B cell (primary cell): ENCODE measurements at regions not wholly inside any gene's neighbourhood (a gene's known extent, or its start where the extent isn't known, plus 50 kb on each side); places are given as distances from the start of the nearest gene placed in this dataset.

Experiments used
- ATAC-seq: fragments of 200-7000 bp; cut with Tn5 transposase; one replicate; pipeline ENCODE4 v1.10.0; 2021; ENCODE audit warnings: low read depth, mild to moderate bottlenecking, moderate number of reproducible peaks, moderate library complexity
- CTCF ChIA-PET: fragments of 350-600 bp; sonication (Branson Sonifier 250); formaldehyde crosslinking; loops from one replicate; lab custom pipeline; 2021; ENCODE audit warnings: antibody characterized with exemption, inconsistent platforms; lab: Charles Lee
- POLR2A ChIA-PET: fragments of 350-600 bp; sonication (Branson Sonifier 250); formaldehyde crosslinking; loops from one replicate; lab custom pipeline; 2021; ENCODE audit warnings: antibody characterized with exemption; lab: Charles Lee
- DNase-seq: peaks from one replicate; pipeline ENCODE4 v3.0.0; 2013
- H2AFZ ChIP-seq: 2 replicates; pipeline ENCODE4 v1.6.1; 2012; ENCODE audit warnings: mild to moderate bottlenecking, low read depth, low read length; ENCODE audit not compliant: insufficient read depth, poor library complexity, severe bottlenecking
- H3K27ac ChIP-seq, 2 donors: 1 replicate in 1 of 2; 2 replicates in 1 of 2; pipeline ENCODE4 v1.5.1; 2012 to 2013; ENCODE audit warnings: low read length in 2 of 2, mild to moderate bottlenecking in 2 of 2, moderate library complexity in 1 of 2
- H3K27me3 ChIP-seq, 4 experiments: fragments of 200-600 bp in 1 of 4; sonication (generic) in 1 of 4; replicated peaks in 1 of 4; 1 replicate in 2 of 4; 2 replicates in 2 of 4; pipeline versions ENCODE4 v1.6.1 to v1.7.0; 2013 to 2016; ENCODE audit warnings: low read length in 3 of 4, mild to moderate bottlenecking in 2 of 4, mixed read lengths in 1 of 4, moderate library complexity in 1 of 4; ENCODE audit not compliant: insufficient read depth in 4 of 4, control insufficient read depth in 3 of 4; ENCODE audit errors: control extremely low read depth in 1 of 4
- H3K36me3 ChIP-seq, 2 experiments: replicated peaks in 1 of 2; 1 replicate in 1 of 2; 2 replicates in 1 of 2; pipeline versions ENCODE4 v1.6.1 to v1.7.1; 2013; ENCODE audit warnings: low read length in 1 of 2; ENCODE audit not compliant: insufficient read depth in 2 of 2, control insufficient read depth in 1 of 2; ENCODE audit errors: control extremely low read depth in 1 of 2, extremely low read depth in 1 of 2
- H3K4me1 ChIP-seq, 2 donors: fragments of 200-600 bp in 1 of 2; sonication (generic) in 1 of 2; 1 replicate in 1 of 2; 2 replicates in 1 of 2; pipeline versions ENCODE4 v1.5.1 to v1.6.1; 2013 to 2017; ENCODE audit warnings: low read length in 2 of 2; ENCODE audit not compliant: control insufficient read depth in 2 of 2, insufficient read depth in 2 of 2
- H3K4me2 ChIP-seq: replicated peaks from 2 replicates; pipeline ENCODE3; 2012; ENCODE audit warnings: mild to moderate bottlenecking, low read depth, low read length; ENCODE audit not compliant: poor library complexity, severe bottlenecking
- H3K4me3 ChIP-seq, 5 experiments: fragments of 200-600 bp in 1 of 5; sonication (generic) in 1 of 5; 1 replicate in 3 of 5; 2 replicates in 2 of 5; pipeline versions ENCODE4 v1.5.1 to v1.7.0; 2011 to 2016; ENCODE audit warnings: low read length in 4 of 5, mild to moderate bottlenecking in 4 of 5, low read depth in 2 of 5, control low read depth in 1 of 5, moderate library complexity in 1 of 5; ENCODE audit not compliant: insufficient read depth in 1 of 5; ENCODE audit errors: control extremely low read depth in 1 of 5, extremely low read depth in 1 of 5
- H3K79me2 ChIP-seq: fragments of 200-600 bp; sonication (generic); one replicate; pipeline ENCODE4 v1.6.0; 2016; ENCODE audit warnings: low read length; ENCODE audit not compliant: control insufficient read depth, insufficient read depth
- H3K9ac ChIP-seq: fragments of 200-600 bp; sonication (generic); 2 replicates; pipeline ENCODE4 v1.6.1; 2017; ENCODE audit warnings: mild to moderate bottlenecking, low read length, moderate library complexity
- H3K9me3 ChIP-seq, 3 donors: one replicate each; pipeline versions ENCODE4 v1.6.1 to v1.7.1; 2013; ENCODE audit warnings: low read length in 2 of 3; ENCODE audit not compliant: control insufficient read depth in 2 of 3, insufficient read depth in 1 of 3; ENCODE audit errors: control extremely low read depth in 1 of 3
- H4K20me1 ChIP-seq: 2 replicates; pipeline ENCODE4 v1.6.0; 2012; ENCODE audit warnings: mild to moderate bottlenecking, low read length; ENCODE audit not compliant: insufficient read depth, control insufficient read depth, poor library complexity, severe bottlenecking
- H3K27ac Mint-ChIP-seq: one replicate; pipeline ENCODE4 v1.8.0; 2021; ENCODE audit warnings: mixed read lengths
- H3K27me3 Mint-ChIP-seq: one replicate; pipeline ENCODE4 v1.8.0; 2021; ENCODE audit warnings: mixed read lengths
- H3K4me1 Mint-ChIP-seq: one replicate; pipeline ENCODE4 v1.8.0; 2021; ENCODE audit warnings: mixed read lengths
- H3K4me3 Mint-ChIP-seq: one replicate; pipeline ENCODE4 v1.8.0; 2021; ENCODE audit warnings: mixed read lengths
- H3K9me3 Mint-ChIP-seq: one replicate; pipeline ENCODE4 v1.8.0; 2022; ENCODE audit warnings: mixed read lengths; ENCODE audit not compliant: insufficient read depth
- EZH2 ChIP-seq: IDR thresholded peaks from 2 replicates; pipeline ENCODE4 v1.6.1; 2012; ENCODE audit warnings: borderline replicate concordance, low read depth, mild to moderate bottlenecking, moderate library complexity, low read length; ENCODE audit not compliant: insufficient read depth, poor library complexity, severe bottlenecking
- WGBS: methylation state at CpG from one replicate; pipeline ENCODE4 v1.1.5; 2013; ENCODE audit warnings: missing lambda C conversion rate; ENCODE audit not compliant: insufficient coverage; 5-methylcytosine and 5-hydroxymethylcytosine counted together
- intact Hi-C: fragments of 100-400 bp; cut with micrococcal nuclease; formaldehyde crosslinking; loops from one replicate; pipeline ENCODE4 v1.10.0; 2022
- TF ChIP-seq, protein P1 (sequence below): fragments of 200-600 bp; IDR thresholded peaks from one replicate; pipeline ENCODE4 v1.8.0; 2022; ENCODE audit warnings: antibody characterized with exemption, mild to moderate bottlenecking

DNA sequence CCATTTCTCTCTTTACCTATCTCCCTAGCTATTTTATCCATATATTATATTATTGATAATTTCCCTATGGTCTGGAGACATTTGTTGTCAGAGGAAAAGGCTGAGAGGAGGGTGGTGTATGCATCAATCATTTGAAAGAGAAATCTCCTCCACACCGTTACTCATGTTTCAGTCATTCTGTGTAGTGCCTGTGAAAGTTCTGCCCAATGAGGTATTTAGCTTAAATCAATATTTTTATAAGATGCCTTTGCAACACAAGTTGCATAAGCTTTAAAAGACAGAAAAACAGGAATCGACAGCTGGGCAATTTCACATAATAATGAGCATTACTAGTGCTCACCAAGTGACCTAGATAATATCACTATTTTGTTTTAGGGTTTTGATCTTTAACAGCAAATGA is 363.7 kb upstream of the FSIP2 start:
- Mint-ChIP-seq H3K27ac (no peak overlapping the region), H3K4me1 (no peaks in the 10 kb centered on the region), H3K9me3 (no peaks in the 10 kb centered on the region), H3K4me3 (no peak overlapping the region), H3K27me3 (no peaks in the 10 kb centered on the region)
- Histone ChIP-seq H3K4me3 (no peak overlapping the region), H3K4me1 (no peaks in the 10 kb centered on the region), H2AFZ (no peak overlapping the region), H3K9me3 (peaks cover 0 to 13% (median 0%) of the 10 kb centered on the region in 3 donors), H3K9ac (no peak overlapping the region), H3K27ac (no peak overlapping the region), H3K79me2 (no peaks in the 10 kb centered on the region), H3K4me2 (no peak overlapping the region), H4K20me1 (no peaks in the 10 kb centered on the region), H3K36me3 (no peaks in the 10 kb centered on the region), H3K27me3 (no peaks in the 10 kb centered on the region)
- no peak for DNase-seq
- intact Hi-C loops: no loop called here
- WGBS: no CpG with 5 or more reads among the region's 2 CpGs
- ATAC-seq: no peak
- POLR2A ChIA-PET: no interaction called here
- CTCF ChIA-PET: no interaction called here
- TF ChIP-seq, protein P1, sequence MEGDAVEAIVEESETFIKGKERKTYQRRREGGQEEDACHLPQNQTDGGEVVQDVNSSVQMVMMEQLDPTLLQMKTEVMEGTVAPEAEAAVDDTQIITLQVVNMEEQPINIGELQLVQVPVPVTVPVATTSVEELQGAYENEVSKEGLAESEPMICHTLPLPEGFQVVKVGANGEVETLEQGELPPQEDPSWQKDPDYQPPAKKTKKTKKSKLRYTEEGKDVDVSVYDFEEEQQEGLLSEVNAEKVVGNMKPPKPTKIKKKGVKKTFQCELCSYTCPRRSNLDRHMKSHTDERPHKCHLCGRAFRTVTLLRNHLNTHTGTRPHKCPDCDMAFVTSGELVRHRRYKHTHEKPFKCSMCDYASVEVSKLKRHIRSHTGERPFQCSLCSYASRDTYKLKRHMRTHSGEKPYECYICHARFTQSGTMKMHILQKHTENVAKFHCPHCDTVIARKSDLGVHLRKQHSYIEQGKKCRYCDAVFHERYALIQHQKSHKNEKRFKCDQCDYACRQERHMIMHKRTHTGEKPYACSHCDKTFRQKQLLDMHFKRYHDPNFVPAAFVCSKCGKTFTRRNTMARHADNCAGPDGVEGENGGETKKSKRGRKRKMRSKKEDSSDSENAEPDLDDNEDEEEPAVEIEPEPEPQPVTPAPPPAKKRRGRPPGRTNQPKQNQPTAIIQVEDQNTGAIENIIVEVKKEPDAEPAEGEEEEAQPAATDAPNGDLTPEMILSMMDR: no peak
- no peak for TF ChIP-seq EZH2

DNA sequence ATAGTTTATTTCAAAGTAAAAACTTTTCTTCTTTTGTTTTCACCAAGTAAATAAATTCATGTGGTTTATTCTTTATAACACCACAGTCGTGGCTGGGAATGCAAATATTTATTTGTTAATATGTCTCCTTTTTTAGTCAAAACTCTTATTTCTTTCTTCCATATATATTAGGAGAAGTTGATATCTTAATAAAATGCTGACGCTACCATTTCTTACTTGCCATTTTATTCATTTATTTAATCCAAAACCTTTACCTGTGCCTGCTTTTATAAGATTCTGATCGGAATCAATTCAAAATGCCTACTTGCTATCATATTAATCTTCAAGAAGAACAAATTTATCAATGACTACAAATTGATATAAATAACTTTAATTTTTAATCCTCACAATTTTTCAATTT is 362.9 kb upstream of the FSIP2 start:
- intact Hi-C loops: no loop called here
- no peak overlapping the region for H3K27ac ChIP-seq
- no peak overlapping the region for H3K4me3 ChIP-seq
- no peaks in the 10 kb centered on the region for H3K4me1 ChIP-seq
- no peaks in the 10 kb centered on the region for H4K20me1 ChIP-seq
- DNase-seq: no peak
- no peak for TF ChIP-seq EZH2
- TF ChIP-seq, protein P1: no peak
- ChIA-PET POLR2A (no interaction called here), CTCF (no interaction called here)
- Mint-ChIP-seq H3K4me1 (no peaks in the 10 kb centered on the region), H3K27ac (no peak overlapping the region), H3K9me3 (no peaks in the 10 kb centered on the region), H3K27me3 (no peaks in the 10 kb centered on the region), H3K4me3 (no peak overlapping the region)
- H3K9me3 ChIP-seq: peaks cover 0 to 13% (median 0%) of the 10 kb centered on the region in 3 donors
- WGBS: no CpG with 5 or more reads among the region's 3 CpGs
- H3K36me3 ChIP-seq: no peaks in the 10 kb centered on the region
- no peak for ATAC-seq
- no peak overlapping the region for H3K4me2 ChIP-seq
- H3K27me3 ChIP-seq: no peaks in the 10 kb centered on the region
- no peak overlapping the region for H3K9ac ChIP-seq
- no peak overlapping the region for H2AFZ ChIP-seq
- no peaks in the 10 kb centered on the region for H3K79me2 ChIP-seq
